SHP77 (cell line): ENCODE measurements at regions not wholly inside any gene's neighbourhood (a gene's known extent, or its start where the extent isn't known, plus 50 kb on each side); places are given as distances from the start of the nearest gene placed in this dataset.
"Not testable (repeated sequence)": the region's sequence is repeated elsewhere in the genome, so short reads cannot be mapped to it uniquely, and the experiment has no call there.

ENCODE experiments used
- DNase-seq, 2 experiments: peaks; one replicate each; lab custom pipeline; 2025; lab: John Stamatoyannopoulos, UW

DNA sequence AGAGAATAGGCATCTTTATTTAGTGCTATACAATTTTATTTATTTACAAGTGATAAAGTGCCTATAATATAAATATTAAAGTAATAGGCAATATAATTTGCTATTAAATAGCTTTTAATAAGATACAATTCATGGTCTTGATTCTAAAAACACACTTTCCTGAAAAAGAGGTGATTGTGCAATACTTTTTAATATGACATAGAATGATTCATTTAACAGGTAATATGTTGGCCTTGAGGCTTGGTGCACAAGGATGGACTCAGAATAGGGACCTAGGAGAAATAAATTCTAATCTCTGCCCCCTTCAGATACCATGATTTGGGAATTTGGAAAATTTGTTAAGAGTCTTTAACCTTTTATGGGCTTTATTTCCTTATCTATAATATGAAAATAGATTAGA, 149.9 kb upstream of the FUT9 start:
- no peak for DNase-seq

GRCh38 chr6:95866732-95867131, 149.0 kb upstream of the FUT9 start:
- peak in 1 of 2 experiments; percentile 50 for DNase-seq

GRCh38 chr6:95867205-95867604, 148.6 kb upstream of the FUT9 start:
- no peak for DNase-seq

- no peak for DNase-seq
These were observed 138.3 kb upstream of the FUT9 start for GRCh38 chr6:95877480-95877879.

- DNase-seq, result no peak
These were observed 135.9 kb upstream of the FUT9 start for GRCh38 chr6:95879856-95880255.

DNA sequence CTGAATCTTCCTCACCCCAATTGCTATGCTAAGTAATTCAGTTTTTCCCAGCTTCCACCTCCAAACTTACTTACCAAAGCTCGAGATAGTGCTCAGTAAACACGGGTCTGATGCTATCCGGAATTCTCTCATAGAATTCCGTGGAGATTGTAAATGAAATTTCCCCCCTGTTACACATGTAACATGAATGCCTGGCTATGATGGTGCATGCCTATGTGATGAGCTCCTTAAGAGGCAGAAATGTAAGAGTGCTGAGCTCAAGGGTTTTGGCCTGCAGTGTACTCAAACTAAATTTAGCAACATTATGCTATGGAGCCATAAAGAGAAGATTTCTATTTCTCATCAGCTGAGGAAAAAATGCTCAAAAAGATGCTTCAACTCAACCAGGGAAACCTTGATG, 133.4 kb upstream of the FUT9 start:
- DNase-seq, result no peak

GRCh38 chr6:95888711-95889110, 127.1 kb upstream of the FUT9 start:
- not testable (repeated sequence) for DNase-seq

GRCh38 chr6:95905132-95905531, 110.6 kb upstream of the FUT9 start:
- DNase-seq, result no peak

DNA sequence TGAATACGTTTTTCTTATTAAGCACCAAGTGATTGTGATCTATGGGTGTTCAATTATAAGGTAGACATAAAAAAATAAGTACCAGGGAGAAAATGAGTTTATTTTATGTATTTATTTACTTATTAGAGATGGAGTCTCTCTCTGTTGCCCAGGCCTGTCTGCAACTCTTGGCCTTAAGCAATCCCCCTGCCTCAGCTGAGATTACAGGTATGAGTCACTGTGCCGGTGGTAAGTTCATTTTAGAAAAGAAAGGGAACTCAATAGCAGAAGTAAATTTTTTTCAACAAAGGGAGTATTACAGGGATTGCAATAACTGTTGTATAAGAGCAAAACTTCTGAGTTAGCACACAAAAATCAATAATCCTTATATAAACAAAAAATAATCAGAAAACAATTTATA, 98.7 kb upstream of the FUT9 start:
- no peak for DNase-seq

DNA sequence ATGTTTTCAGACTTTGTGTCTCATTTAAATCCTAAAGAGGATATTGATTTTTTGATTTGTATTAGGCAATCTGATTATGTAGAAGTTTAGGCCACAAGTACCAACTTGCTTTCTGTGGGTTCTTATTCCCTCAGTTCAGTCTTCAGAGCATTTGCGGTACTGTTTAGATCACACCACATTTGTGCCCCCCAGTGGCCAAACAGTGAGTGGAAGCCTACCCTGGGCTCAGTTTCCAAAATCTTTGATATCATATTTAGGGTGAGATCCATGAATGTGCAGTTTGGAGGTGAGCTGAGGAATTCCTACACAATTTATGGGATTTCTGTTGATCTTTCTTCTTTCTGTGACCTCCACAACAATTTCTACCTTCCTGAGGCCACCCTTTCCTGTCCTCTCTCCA, 92.3 kb upstream of the FUT9 start:
- DNase-seq, result peak in 1 of 2 experiments; percentile 6

GRCh38 chr6:95935736-95936135, 80.0 kb upstream of the FUT9 start:
- no peak for DNase-seq

DNA sequence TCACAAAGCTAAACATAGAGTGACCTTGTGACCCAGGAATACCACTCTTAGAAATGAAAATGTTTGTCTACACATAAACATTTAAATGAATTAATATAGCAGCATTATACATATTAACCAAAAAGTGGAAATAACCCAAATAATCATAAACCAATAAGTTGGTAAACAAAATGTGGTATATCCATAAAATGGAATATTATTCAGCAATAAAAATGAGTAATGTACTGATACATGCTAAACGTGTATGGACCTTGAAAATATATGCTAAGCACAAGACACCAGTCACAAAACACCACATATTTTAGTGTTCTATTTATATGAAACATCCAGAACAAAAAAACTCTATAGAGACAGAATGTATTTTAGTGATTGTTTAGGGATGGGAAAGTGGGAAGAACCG, 68.9 kb upstream of the FUT9 start:
- no peak for DNase-seq

GRCh38 chr6:95948324-95948723, 67.5 kb upstream of the FUT9 start:
- no peak for DNase-seq

- DNase-seq, result no peak
These were observed 65.8 kb upstream of the FUT9 start for GRCh38 chr6:95949985-95950384.

- DNase-seq, result no peak
These were observed 57.1 kb upstream of the FUT9 start for GRCh38 chr6:95958686-95959085.

GRCh38 chr6:95959261-95959660, 56.5 kb upstream of the FUT9 start:
- DNase-seq, result no peak
